GM23338 (cell line): ENCODE measurements at regions not wholly inside any gene's neighbourhood (a gene's known extent, or its start where the extent isn't known, plus 50 kb on each side); places are given as distances from the start of the nearest gene placed in this dataset.

Experiments used
- ATAC-seq: fragments of 200-7000 bp; cut with Tn5 transposase; 3 replicates; pipeline ENCODE4 v1.9.1; 2020
- DNase-seq: peaks from one replicate; pipeline ENCODE4 v3.0.0-alpha.2; 2015; ENCODE audit warnings: low spot score
- H2AFZ ChIP-seq: fragments of 200-600 bp; sonication (generic); 2 replicates; pipeline ENCODE4 v1.8.0; 2016; ENCODE audit warnings: antibody characterized with exemption, mild to moderate bottlenecking, moderate library complexity
- H3F3A ChIP-seq: fragments of 200-600 bp; sonication (generic); replicated peaks from 2 replicates; pipeline ENCODE4 v1.8.0; 2017; ENCODE audit warnings: antibody characterized with exemption, mixed run types, low read depth
- H3K27ac ChIP-seq: fragments of 200-600 bp; sonication (generic); 2 replicates; pipeline ENCODE4 v1.6.1; 2016; ENCODE audit warnings: low read depth
- H3K27me3 ChIP-seq: fragments of 200-600 bp; sonication (generic); 2 replicates; pipeline ENCODE4 v1.8.0; 2016; ENCODE audit warnings: mild to moderate bottlenecking, mixed run types, moderate library complexity; ENCODE audit not compliant: insufficient read depth
- H3K36me3 ChIP-seq: fragments of 200-600 bp; sonication (generic); 2 replicates; pipeline ENCODE4 v1.8.0; 2016; ENCODE audit warnings: mild to moderate bottlenecking; ENCODE audit not compliant: insufficient read depth
- H3K4me1 ChIP-seq: fragments of 200-600 bp; sonication (generic); 2 replicates; pipeline ENCODE4 v1.8.0; 2016; ENCODE audit warnings: mild to moderate bottlenecking, moderate library complexity; ENCODE audit not compliant: insufficient read depth
- H3K4me2 ChIP-seq: fragments of 200-600 bp; sonication (generic); 2 replicates; pipeline ENCODE4 v1.7.1; 2017; ENCODE audit warnings: mixed run types
- H3K4me3 ChIP-seq: fragments of 200-600 bp; sonication (generic); 2 replicates; pipeline ENCODE4 v1.6.1; 2016; ENCODE audit warnings: mixed run types
- H3K79me2 ChIP-seq: fragments of 200-600 bp; sonication (generic); replicated peaks from 2 replicates; pipeline ENCODE4 v1.8.0; 2017; ENCODE audit warnings: mild to moderate bottlenecking; ENCODE audit not compliant: insufficient read depth
- H3K9me2 ChIP-seq: fragments of 200-600 bp; sonication (generic); 2 replicates; pipeline ENCODE4 v1.8.0; 2017; ENCODE audit not compliant: insufficient read depth
- H4K20me1 ChIP-seq: fragments of 200-600 bp; sonication (generic); replicated peaks from 2 replicates; pipeline ENCODE4 v1.8.0; 2017; ENCODE audit warnings: mild to moderate bottlenecking; ENCODE audit not compliant: insufficient read depth
- H3K27ac Mint-ChIP-seq: 2 replicates; pipeline ENCODE4 v1.8.0; 2020; ENCODE audit warnings: inconsistent platforms, mild to moderate bottlenecking, moderate library complexity, mixed read lengths
- H3K27me3 Mint-ChIP-seq: 3 replicates; pipeline ENCODE4 v1.8.0; 2022; ENCODE audit warnings: low read depth, mild to moderate bottlenecking, moderate library complexity, mixed read lengths, inconsistent platforms; ENCODE audit not compliant: insufficient read depth, poor library complexity
- H3K36me3 Mint-ChIP-seq: 3 replicates; pipeline ENCODE4 v1.8.0; 2021; ENCODE audit warnings: low read depth, mild to moderate bottlenecking, inconsistent platforms, moderate library complexity, mixed read lengths
- H3K4me1 Mint-ChIP-seq: 3 replicates; pipeline ENCODE4 v1.8.0; 2020; ENCODE audit warnings: mild to moderate bottlenecking, inconsistent platforms, mixed read lengths
- H3K4me3 Mint-ChIP-seq: 3 replicates; pipeline ENCODE4 v1.8.0; 2021; ENCODE audit warnings: moderate library complexity, mild to moderate bottlenecking, inconsistent platforms, mixed read lengths
- H3K9me3 Mint-ChIP-seq: 3 replicates; pipeline ENCODE4 v1.8.0; 2020; ENCODE audit warnings: moderate library complexity, mild to moderate bottlenecking, inconsistent platforms, mixed read lengths
- CREB1 ChIP-seq: fragments of 250-450 bp; sonication (Bioruptor Pico); IDR thresholded peaks from 2 replicates; pipeline ENCODE4 v1.5.0; 2020; ENCODE audit warnings: low read depth, mild to moderate bottlenecking, moderate library complexity
- CTCF ChIP-seq, 2 experiments: fragments of 200-600 bp in 1 of 2; sonication (generic) in 1 of 2; conservative IDR thresholded peaks; 2 replicates each; pipeline versions ENCODE4 v1.5.1 to v1.6.1; 2016 to 2017; ENCODE audit warnings: antibody characterized with exemption in 2 of 2, low read depth in 2 of 2, mild to moderate bottlenecking in 2 of 2, moderate library complexity in 1 of 2
- ETS1 ChIP-seq: IDR thresholded peaks from 2 replicates; pipeline ENCODE4 v1.6.1; 2016; ENCODE audit warnings: antibody characterized with exemption
- EZH2 ChIP-seq: fragments of 200-600 bp; sonication (generic); IDR thresholded peaks from one replicate; pipeline ENCODE4 v1.8.0; 2017; ENCODE audit warnings: antibody characterized with exemption, mild to moderate bottlenecking, low read depth; ENCODE audit not compliant: unreplicated experiment
- EZH2phosphoT487 ChIP-seq: fragments of 200-600 bp; sonication (generic); IDR thresholded peaks from one replicate; pipeline ENCODE4 v1.8.1; 2018; ENCODE audit warnings: antibody characterized with exemption; ENCODE audit not compliant: unreplicated experiment
- JUNB ChIP-seq: IDR thresholded peaks from one replicate; pipeline ENCODE4 v1.6.1; 2016; ENCODE audit warnings: antibody characterized with exemption; ENCODE audit not compliant: unreplicated experiment
- NANOG ChIP-seq: IDR thresholded peaks from 2 replicates; pipeline ENCODE4 v1.6.1; 2016; ENCODE audit warnings: antibody characterized with exemption, borderline replicate concordance
- POLR2AphosphoS5 ChIP-seq: IDR thresholded peaks from 2 replicates; pipeline ENCODE4 v1.6.1; 2016; ENCODE audit warnings: antibody characterized with exemption, low read depth
- REST ChIP-seq: IDR thresholded peaks from one replicate; pipeline ENCODE4 v1.6.1; 2018; ENCODE audit warnings: antibody characterized with exemption; ENCODE audit not compliant: unreplicated experiment
- STAT1 ChIP-seq: IDR thresholded peaks from one replicate; pipeline ENCODE4 v1.6.1; 2016; ENCODE audit warnings: antibody characterized with exemption; ENCODE audit not compliant: unreplicated experiment
- ZNF114 ChIP-seq: fragments of 250-450 bp; sonication (Bioruptor Pico); IDR thresholded peaks from 2 replicates; pipeline ENCODE4 v1.5.0; 2020; ENCODE audit warnings: mild to moderate bottlenecking, moderate library complexity
- ZNF331 ChIP-seq: fragments of 250-450 bp; sonication (Bioruptor Pico); IDR thresholded peaks from 2 replicates; pipeline ENCODE4 v1.5.0; 2020; ENCODE audit warnings: low read depth, mild to moderate bottlenecking, moderate library complexity

- TF ChIP-seq CTCF (conservative IDR thresholded peaks at IDR 0.05; ENCODE audit: low read depth in 2 of 2) (no peak), CREB1 (CRISPR knock-in tag) (no peak), ZNF331 (CRISPR knock-in tag) (no peak), ZNF114 (CRISPR knock-in tag) (no peak), ETS1 (no peak), STAT1 (no peak)
Measured at GRCh38 chr14:29233188-29233587, 466.6 kb downstream of the FOXG1 start (continued).

GRCh38 chr14:29235991-29236390 is 469.4 kb downstream of the FOXG1 start:
- Histone ChIP-seq H3K36me3 (no peaks in the 10 kb centered on the region), H4K20me1 (no peaks in the 10 kb centered on the region), H3K9me2 (no peaks in the 10 kb centered on the region), H2AFZ (no peak overlapping the region), H3K27ac (no peak overlapping the region), H3K27me3 (no peaks in the 10 kb centered on the region), H3K4me2 (no peak overlapping the region), H3K79me2 (no peaks in the 10 kb centered on the region), H3K4me1 (no peaks in the 10 kb centered on the region), H3F3A (no peaks in the 10 kb centered on the region), H3K4me3 (no peak overlapping the region)
- no peaks in the 10 kb centered on the region for H3K27me3 Mint-ChIP-seq
- H3K27ac Mint-ChIP-seq: no peak overlapping the region
- ATAC-seq: no peak
- no peak overlapping the region for H3K4me3 Mint-ChIP-seq
- no peaks in the 10 kb centered on the region for H3K9me3 Mint-ChIP-seq
- H3K36me3 Mint-ChIP-seq: no peaks in the 10 kb centered on the region
- no peak for DNase-seq
- peaks cover 3% of the 10 kb centered on the region; the same call in 1 of the 3 replicates for H3K4me1 Mint-ChIP-seq
- TF ChIP-seq EZH2phosphoT487: no peak
- TF ChIP-seq CREB1 (CRISPR knock-in tag): no peak
- no peak for TF ChIP-seq STAT1
- TF ChIP-seq ZNF331 (CRISPR knock-in tag): no peak
- no peak for TF ChIP-seq CTCF (conservative IDR thresholded peaks at IDR 0.05; ENCODE audit: low read depth in 2 of 2)
- TF ChIP-seq REST: no peak
- TF ChIP-seq ETS1: no peak
- TF ChIP-seq POLR2AphosphoS5: no peak
- no peak for TF ChIP-seq ZNF114 (CRISPR knock-in tag)
- TF ChIP-seq JUNB: no peak
- no peak for TF ChIP-seq EZH2
- no peak for TF ChIP-seq NANOG
